HG03354 (cell line): ENCODE measurements at regions not wholly inside any gene's neighbourhood (a gene's known extent, or its start where the extent isn't known, plus 50 kb on each side); places are given as distances from the start of the nearest gene placed in this dataset.

ENCODE experiments used
- ATAC-seq: cut with Tn5 transposase; IDR thresholded peaks from one replicate; pipeline ENCODE4 v1.9.1; 2021; ENCODE audit warnings: mild to moderate bottlenecking; ENCODE audit not compliant: unreplicated experiment, poor library complexity, severe bottlenecking

- no peak for ATAC-seq
These were observed 538.5 kb upstream of the ZEB2 start for GRCh38 chr2:145058457-145058856.

- no peak for ATAC-seq
These were observed 535.7 kb upstream of the ZEB2 start for GRCh38 chr2:145055651-145056050.

DNA sequence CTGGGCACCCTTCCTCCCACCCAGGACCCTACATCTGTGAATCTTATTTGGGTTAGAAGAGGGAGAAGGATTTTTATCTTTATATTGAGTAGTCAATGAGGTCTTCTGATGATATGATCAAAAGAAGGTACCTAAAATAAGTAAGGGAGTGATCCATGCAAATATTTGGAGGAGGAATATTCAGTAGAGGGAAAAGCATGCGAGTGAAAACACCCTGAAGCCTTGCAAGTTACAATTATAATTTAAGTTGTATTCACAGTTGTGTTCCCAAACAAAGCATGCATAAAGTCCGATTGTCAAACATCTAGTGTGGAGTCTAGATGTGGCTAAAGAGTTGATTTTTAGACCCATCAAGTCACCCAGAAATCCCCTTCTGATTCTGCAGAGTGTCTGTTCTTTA is 530.2 kb upstream of the ZEB2 start:
- ATAC-seq: no peak

DNA sequence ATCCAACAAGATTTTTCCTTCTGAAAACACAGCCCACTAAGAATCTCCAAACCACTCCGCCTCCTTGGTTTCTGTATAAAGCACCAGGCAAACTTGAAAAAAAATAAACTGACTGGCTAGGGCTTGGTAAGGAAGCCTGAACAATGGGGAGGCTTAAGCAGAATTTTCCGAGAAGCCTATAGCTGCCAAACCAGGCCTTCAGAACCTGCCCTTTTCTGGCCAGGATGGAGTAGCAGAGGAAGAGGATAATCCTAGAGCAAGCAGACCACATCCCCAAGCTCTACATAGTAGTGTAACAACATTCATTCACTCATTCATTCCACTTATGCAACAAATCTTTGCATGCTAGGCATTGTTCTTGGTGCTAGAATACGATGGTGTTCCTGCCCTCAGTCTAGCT is 529.6 kb upstream of the ZEB2 start:
- no peak for ATAC-seq

DNA sequence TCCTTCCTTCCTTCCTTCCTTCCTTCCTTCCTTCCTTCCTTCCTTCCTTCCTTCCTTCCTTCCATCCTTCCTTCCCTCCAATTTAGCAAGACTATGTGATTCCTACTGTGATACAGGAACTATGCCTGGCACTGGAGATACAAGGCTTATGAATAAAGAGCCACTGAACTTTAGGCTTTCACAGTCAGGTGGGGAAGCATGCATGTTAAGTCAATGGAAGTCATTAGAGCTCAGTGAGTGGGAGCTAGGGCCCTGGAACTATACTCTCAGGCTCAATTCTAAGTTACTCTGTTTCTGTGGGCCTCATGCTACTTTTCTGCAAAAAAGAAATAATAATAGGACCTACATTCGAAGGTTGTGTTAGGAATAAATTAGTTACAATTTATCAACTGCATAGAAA is 527.6 kb upstream of the ZEB2 start:
- no peak for ATAC-seq

DNA sequence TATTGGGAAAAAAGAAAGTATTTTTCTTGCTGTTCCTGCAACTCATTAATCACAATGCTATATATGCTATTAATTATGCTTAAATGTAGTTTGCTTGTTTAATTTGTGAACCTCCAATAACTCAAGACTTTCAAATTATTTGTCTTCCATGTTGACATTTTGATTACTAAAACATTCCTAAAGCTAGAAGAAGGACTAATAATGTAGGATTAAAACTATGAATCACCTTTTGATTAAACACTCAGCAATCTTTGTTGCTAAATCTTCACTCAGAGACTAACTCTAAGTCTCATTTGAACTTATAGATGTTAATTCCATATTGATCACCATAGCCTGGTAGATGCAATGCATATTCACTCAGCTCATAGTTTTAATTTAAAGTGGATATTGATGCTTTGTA is 524.6 kb upstream of the ZEB2 start:
- ATAC-seq: no peak

GRCh38 chr2:145043399-145043834 is 523.5 kb upstream of the ZEB2 start:
- ATAC-seq: no peak

DNA sequence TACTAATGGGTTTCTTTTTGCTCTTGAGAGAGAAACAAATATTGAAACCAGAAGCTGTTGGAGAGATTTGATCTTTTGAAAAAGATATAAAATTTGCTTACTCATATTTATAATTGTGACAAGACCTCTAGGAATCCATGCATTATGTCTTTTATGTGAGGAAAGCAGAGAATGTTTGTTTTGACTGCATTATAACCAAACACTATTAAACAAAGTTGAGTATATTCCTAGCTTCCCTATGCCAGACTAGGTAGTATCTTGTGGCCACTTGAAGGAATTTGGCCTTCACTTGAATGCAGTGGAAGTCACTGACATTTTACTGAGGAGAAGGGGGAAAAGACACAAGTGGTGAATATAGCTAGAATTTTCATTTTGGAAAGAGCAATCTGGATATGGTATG is 521.8 kb upstream of the ZEB2 start:
- ATAC-seq: no peak

- ATAC-seq: no peak
These were observed 520.5 kb upstream of the ZEB2 start for GRCh38 chr2:145040433-145040832.

- no peak for ATAC-seq
These were observed 518.2 kb upstream of the ZEB2 start for GRCh38 chr2:145038041-145038525.

- no peak for ATAC-seq
These were observed 516.6 kb upstream of the ZEB2 start for GRCh38 chr2:145036421-145037011.

DNA sequence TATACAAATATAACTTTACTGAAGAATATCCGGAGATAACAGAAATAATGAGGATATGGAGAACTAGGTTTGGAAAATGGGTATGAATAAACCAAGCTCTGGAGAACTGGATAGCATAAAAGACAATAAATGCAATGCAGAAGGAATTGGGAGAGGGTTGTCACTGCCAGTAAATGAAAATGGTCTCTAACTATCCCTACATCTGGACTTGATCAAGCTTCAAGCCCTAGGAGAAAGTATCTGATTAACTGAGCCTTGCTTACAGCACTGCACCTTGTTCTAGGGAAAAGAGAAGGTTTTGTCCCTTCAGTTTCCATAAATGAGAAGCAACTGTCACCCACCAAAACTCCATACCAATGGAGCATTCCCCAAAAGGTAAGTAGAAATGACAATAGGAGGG is 514.6 kb upstream of the ZEB2 start:
- no peak for ATAC-seq

DNA sequence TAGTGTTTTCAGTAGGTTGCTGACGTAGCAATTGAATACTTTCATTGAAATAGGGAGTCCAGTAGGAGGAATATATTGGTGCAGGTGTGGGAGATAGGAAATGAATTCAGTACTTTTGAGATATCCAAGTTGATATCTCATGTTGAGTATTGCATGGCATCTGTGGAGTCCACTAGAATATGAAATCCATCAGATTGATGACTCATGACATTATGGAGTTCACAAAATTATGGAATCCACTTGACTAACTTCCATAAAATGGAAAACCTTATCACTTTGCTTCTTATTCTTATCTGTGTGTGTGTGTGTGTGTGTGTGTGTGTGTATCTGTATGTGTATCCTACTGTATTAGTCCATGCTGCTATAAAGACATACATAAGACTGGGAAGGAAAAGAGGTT is 513.5 kb upstream of the ZEB2 start:
- ATAC-seq: no peak

DNA sequence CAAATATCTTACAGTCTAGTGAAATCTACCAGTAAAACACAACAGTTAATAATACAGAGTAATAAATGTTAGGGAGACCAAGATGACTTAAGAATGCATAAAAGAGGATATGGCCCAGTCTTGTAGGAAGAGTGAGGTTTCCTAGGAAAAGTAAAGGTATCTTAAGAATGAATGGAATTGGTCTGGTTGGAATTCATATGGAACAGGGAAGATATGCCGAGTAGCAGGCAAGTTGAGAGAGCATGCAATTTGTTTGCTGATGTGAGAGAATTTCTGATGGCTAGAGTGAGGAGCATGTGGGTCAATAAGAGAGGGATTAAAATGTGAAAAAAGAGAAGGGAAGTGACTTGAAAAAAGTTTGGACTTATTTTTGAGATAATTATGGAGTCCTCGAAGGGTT is 512.9 kb upstream of the ZEB2 start:
- no peak for ATAC-seq

DNA sequence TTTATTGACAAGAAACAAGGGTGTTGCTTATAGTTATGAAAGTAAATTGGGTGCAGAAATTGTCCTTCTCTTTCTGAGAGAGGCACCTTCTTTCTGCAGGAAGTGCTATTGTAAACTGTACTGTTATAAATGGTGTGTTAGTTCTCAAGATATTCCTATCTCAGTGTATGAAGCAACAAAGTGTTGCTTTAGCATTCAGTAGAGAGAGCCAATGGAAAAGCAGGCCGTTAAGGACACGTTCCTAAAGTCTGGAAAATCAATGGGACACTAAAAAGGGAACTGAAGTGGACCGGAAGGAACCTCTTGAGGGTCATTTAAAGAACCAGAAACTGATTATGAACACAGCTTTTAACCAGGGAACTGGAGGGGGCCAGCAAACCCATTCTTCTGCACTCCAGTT is 510.0 kb upstream of the ZEB2 start:
- no peak for ATAC-seq

GRCh38 chr2:145029081-145029480 is 509.2 kb upstream of the ZEB2 start:
- no peak for ATAC-seq

DNA sequence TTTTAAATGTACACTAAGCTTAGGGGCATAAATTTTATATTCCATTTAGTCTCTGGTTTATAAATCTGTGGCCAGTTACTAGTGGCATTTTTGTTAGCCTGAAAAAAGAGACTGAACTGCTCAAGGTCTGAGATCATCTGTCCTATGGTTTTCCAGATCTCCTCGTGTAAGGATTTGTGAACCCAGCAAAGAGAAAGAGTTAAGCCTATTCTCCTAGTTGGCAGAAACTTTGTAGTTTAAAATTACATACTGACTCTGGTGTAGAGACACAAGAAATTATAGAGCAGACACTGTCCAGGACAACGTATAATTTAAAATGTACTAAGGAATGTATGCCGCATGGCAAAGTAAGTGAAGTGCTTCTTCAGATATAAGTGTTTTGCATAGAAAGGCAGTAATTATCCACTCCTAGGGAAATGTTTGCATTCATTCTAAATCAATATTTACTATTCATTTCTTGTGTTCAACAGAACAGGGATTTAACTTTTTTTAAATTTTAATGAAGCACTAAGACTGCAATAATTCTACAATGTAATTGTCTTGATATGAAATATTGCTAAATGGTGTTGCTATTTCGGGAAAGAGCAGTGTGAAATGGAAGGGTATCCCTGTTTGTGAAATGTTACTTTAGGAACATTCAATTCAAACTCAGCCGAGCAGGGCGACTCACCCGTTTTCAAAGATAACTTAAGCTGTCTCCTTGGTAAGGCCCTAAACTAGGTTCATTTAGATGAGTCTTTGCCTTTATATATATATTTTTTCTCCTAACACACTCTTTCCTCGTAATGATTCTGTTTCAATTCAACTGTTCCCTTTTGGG is 508.4 kb upstream of the ZEB2 start:
- ATAC-seq: no peak

DNA sequence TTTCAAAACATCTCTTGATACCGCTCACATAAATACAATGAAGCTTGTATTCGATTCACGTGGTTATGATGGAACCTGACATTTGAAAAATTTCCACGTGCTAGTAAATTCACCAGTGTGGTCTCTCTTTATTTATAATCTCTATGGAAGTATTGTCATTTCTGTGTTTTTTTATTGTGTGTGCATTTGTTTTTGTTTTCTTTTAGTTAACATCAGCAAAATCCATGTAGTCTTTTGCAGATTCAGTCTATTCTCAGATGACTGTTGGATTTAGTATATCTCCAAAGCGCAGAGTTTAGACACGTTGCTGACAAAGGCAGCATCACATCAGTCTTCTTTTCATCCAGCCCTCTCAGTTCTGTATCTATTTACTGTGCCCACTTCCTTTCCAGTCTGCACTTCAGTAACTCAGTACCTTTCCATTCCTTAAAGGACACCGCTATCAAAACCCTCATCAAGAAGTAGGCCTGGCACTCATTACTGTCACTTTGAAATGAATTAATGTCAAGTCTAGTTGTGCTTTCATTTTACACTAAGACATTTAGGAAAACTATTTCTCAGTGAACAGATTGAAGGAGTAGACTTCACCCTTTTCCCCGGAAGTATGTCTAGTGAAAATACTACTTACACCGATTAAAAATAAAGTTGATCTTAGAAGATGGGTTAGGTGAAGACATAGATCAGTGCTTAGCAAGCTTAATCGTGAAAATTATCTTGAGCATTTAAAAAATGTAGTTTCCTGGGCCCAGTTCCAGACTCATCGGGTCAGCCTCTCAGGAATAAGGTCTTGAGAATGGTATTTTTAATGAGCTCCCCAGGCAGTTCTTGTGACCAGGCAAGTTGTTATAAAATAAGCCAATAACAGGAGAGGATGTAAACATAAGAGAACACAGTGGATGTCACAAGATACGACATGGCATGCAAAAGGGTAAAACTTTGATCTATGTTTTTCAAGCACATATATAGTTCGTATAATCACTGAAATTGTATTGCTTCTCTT is 506.8 kb upstream of the ZEB2 start:
- no peak for ATAC-seq

GRCh38 chr2:145025382-145025781 is 505.5 kb upstream of the ZEB2 start:
- no peak for ATAC-seq

GRCh38 chr2:145023334-145023934 is 503.5 kb upstream of the ZEB2 start:
- no peak for ATAC-seq
